HG03442 (cell line): ENCODE measurements at regions not wholly inside any gene's neighbourhood (a gene's known extent, or its start where the extent isn't known, plus 50 kb on each side); places are given as distances from the start of the nearest gene placed in this dataset.
"Not testable (repeated sequence)": the region's sequence is repeated elsewhere in the genome, so short reads cannot be mapped to it uniquely, and the experiment has no call there.

Experiments used
- ATAC-seq: cut with Tn5 transposase; IDR thresholded peaks from one replicate; pipeline ENCODE4 v1.9.1; 2021; ENCODE audit warnings: mild to moderate bottlenecking, moderate library complexity; ENCODE audit not compliant: unreplicated experiment

GRCh38 chr6:79394690-79395089, 142.5 kb downstream of the LCA5 start:
- ATAC-seq, result no peak

DNA sequence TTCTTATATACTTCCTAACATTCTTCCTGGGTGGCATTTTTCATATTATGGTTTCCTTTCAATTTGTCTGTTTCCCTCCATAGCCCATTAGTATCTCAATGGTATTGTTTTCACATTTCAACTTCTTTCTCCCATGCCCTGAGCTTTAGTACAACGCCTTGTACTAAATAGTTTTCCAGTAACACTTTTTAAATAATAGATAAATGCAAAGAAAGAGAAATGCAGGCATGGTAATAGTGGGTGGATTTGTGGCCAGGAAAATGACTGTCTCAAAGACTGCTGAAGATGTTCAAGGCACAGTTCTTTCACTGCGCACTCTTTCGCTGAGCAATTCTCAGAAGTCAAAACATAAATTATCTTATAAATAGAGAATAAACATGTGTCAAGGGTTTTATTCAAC, 145.1 kb downstream of the LCA5 start:
- ATAC-seq, result no peak

DNA sequence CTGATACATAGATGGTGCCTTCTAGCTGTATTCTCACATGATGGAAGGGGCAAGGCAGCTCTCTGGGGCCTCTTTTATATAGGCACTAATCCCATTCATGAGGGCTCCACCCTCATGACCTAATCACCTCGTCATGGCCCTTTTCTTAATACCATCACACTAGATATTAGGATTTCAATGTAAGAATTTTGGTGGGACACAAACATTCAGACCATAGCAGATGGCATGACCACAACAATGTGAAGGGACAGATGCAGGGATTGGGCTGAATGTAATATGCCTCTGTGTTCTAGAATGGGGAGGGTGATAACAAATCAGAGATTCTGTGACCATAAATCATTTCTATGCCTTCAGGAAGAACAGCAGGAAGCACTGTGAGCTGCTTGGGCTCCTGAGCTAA, 145.8 kb downstream of the LCA5 start:
- no peak for ATAC-seq

DNA sequence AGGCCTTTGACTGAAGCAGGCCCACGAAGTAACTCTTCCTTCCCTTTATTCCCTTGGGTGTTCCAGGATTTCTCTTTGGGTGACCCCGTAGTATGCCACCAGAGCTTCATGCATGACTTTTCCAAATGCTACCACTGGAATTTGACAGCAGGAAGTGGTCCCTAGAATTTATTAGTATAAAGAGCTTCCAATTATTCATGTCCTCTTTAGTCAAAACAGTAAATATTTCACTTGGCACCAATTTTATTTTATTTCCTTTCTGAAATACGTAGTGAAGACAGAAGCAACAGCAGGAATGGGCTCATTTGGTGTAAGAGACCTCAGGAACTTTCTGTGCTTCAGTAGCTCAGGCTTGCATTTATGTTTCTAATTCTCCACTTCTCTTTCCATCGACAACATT, 151.3 kb downstream of the LCA5 start:
- no peak for ATAC-seq

- ATAC-seq, result no peak
Observed at GRCh38 chr6:79385333-79385732, 150.9 kb upstream of the HMGN3 start.

DNA sequence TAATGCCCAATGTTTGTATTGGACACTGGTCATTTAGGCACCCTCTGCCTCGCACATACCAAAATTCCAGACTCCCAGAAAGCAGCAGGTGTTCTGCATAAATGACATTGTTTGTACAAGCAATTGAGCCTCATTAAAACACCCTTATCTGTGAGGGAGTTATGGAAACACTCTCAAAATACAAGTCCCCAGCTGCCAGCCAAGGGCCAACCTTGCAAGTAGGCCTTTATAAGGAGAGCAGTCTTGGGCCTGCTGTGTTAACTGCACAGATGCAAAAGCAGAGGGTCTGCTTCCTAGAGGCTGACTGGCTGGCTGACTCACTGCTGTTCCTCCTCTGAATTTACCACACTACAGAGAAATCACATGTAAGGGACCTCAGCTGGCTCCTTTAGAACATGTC, 150.4 kb upstream of the HMGN3 start:
- ATAC-seq, result no peak

GRCh38 chr6:79378957-79379356, 144.5 kb upstream of the HMGN3 start:
- ATAC-seq, result no peak

DNA sequence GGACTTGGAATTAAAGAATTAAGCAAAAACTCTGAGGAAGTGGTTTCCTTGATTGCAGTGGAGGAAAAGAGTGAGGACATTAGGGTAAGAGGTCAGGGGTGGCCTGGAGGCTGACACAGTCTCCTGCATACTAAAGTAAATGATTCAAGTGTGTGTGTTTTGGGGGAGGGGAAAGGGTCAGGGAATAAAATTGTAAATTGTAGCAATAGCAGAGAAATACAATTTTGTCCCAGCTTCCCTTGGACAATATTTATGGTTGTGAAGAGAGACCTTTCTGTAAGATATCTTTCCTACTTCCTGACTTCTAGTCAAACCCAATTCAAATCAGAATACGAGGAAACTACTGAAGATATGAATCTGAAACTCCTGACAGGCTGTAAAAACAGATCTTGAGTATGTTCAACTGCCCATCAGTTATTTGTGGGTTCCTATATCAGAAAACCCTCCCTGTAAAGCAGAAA, 143.4 kb upstream of the HMGN3 start:
- ATAC-seq, result peak; percentile 51

DNA sequence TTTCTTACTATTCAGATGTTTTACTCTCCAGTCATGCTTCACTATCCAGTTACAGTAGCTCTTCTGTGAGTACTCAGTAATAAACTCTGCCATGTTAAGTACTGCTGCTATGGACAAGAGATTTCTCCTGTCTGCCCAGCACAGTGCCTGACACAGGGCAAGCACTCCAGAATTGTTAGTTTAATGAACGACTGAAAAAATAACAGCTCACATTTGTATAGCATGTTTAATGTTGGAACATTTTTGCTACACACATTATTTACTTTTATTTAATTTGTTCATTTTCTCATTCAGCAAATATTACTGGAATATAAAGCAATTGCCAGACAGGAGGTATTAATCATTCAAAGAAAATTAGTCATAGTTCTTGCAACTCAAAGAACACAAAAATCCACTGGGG, 142.6 kb upstream of the HMGN3 start:
- no peak for ATAC-seq

DNA sequence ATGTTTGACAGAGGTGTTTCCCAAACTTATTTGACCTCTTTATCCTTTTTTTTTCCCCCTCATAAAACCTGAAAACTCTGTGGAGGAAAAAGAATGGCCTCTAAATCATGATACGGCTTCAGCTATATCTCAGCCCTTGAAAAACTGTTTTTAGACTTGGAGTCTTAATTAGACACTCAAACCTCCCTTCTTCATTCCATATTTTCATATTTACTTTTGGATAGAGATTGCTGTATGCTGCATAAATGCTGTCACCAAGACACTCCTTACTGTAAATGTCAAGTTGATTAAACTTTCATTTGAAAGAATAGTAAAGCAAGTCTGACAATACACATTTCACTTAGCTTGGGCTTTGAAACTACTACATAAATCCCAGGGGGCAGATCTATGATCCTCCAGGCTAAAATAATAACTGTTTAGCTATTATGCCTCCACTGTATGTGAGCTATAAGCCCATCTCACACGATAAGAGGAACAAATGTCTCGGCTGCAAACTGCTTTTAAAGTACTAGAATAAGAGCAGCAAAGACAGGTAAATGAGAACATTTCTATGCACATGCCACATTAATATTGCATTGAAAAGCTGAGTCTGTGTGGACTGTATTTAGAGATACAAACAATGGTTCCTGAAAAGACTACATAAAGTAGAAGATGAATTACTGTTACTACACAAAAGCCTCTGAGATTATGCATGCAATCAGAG, 141.3 kb upstream of the HMGN3 start:
- no peak for ATAC-seq

DNA sequence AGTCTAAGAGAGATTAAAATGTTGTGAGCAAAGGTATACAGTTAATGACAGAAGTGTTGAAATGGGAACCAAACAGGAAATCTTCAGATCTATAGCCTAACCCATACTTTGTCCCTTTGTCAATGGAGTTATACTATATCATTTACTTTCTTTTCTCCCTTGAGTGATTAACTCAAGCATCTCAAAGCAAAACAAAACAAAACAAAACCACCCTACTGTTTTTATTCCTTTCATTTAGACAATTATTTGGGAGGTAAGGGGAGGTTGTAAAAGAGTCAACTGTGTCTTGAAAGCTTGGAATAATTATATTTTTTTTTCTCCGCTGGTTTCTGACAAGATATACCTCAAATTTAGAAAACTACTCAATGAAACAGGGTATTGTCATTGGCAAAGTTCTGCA, 139.8 kb upstream of the HMGN3 start:
- ATAC-seq, result no peak

- ATAC-seq, result no peak
Observed at GRCh38 chr6:79373880-79374279, 139.4 kb upstream of the HMGN3 start.

GRCh38 chr6:79373246-79373645, 138.8 kb upstream of the HMGN3 start:
- no peak for ATAC-seq

GRCh38 chr6:79372757-79373156, 138.3 kb upstream of the HMGN3 start:
- no peak for ATAC-seq

- ATAC-seq, result no peak
Observed at GRCh38 chr6:79369026-79369425, 134.5 kb upstream of the HMGN3 start.

DNA sequence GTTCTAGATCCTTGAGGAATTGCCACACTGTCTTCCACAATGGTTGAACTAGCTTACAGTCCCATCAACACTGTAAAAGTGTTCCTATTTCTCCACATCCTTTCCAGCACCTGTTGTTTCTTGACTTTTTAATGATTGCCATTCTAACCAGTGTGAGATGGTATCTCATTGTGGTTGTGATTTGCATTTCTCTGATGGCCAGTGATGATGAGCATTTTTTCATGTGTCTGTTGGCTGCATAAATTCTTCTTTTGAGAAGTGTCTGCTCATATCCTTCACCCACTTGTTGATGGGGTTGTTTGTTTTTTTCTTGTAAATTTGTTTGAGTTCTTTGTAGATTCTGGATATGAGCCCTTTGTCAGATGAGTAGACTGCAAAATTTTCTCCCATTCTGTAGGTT, 129.0 kb upstream of the HMGN3 start:
- ATAC-seq, result not testable (repeated sequence)

DNA sequence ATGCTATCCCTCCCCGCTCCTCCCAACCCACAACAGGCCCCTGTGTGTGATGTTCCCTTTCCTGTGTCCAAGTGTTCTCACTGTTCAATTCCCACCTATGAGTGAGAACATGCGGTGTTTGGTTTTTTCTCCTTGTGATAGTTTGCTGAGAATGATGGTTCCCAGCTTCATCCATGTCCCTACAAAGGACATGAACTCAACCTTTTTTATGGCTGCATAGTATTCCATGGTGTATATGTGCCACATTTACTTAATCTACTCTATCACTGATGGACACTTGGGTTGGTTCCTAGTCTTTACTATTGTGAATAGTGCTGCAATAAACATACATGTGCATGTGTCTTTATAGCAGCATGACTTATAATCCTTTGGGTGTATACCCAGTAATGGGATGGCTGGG, 126.6 kb upstream of the HMGN3 start:
- not testable (repeated sequence) for ATAC-seq

- no peak for ATAC-seq
Observed at GRCh38 chr6:79353226-79353625, 118.7 kb upstream of the HMGN3 start.

GRCh38 chr6:79338493-79338892, 104.0 kb upstream of the HMGN3 start:
- ATAC-seq, result no peak

DNA sequence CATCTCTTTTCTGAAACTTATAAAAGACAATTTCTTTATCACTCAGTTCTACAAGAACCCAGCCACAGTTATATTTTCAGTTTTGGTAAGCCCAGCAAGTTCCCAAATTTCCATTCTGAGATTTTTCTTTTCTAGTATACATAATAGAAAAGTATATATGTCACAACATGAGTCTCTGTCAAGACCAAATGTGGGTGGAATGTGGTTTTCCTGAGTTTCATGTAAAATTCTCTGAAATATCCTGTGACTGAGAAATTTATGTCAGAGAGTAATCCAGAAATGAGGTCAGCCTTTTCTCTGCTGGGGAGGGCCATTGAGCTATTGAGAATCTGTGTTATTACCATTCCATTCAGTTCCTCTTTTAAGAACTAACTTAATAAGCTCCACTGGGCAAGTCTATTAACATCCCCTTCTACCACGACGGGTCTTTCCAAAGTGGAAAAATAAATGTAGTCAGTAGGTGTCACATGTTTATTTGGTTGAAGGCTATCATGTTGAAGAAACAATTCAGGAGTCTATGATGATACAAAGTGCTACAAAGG, 100.7 kb upstream of the HMGN3 start:
- ATAC-seq, result peak; percentile 93

DNA sequence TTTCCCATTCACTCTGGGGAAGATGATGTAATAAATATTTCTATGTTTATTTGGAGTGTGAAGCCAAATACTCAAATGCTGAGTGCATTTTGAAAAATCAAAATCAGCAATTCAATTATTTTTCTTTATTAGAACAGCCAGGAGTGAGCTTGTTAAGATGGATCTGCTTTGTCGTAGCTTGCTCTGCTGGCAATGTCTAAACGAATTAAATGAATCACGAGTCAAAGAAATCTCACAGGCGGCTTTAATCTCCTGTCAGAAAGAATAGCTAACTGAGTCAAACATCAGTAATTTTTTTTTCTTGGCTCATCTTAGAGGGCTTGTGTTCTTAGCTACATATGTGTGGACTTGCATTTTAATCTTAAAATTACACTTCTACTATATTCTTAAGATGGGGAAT, 100.2 kb upstream of the HMGN3 start:
- ATAC-seq, result no peak

GRCh38 chr6:79330704-79331103, 96.2 kb upstream of the HMGN3 start:
- no peak for ATAC-seq

DNA sequence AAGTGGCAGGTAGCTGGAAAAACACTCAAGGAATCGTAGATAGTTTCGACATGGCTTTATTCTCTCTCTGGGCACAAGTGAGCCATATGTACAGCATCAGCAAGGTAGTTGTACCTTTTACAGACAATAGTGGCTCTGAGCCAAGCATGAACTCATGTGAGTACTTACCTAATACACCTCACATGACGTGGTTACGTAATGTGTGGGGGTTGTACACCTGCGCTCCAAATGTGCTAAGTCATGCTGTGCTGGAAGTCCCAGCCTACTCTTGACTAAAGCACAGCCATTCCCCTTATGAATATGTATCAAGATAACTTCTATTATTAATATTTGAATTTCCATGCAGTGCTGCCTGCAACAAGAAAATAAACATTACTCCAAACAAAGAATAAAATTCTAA, 78.8 kb upstream of the HMGN3 start:
- ATAC-seq, result no peak
